Endothelial cell of umbilical vein (primary cell): ENCODE measurements at regions not wholly inside any gene's neighbourhood (a gene's known extent, or its start where the extent isn't known, plus 50 kb on each side); places are given as distances from the start of the nearest gene placed in this dataset.
A peak's percentile ranks its signal among the peaks of the same experiment; 100 is the strongest.

ENCODE experiments used
- BruUV-seq: library from RNA; stranded (reverse); fragments of 400-500 nt; replicated peaks from 2 replicates; lab custom pipeline; 2021; lab: Mats Ljungman, UMichigan
- CTCF ChIA-PET: fragments of 300-600, 350-600 bp; sonication (Branson Sonifier 250); formaldehyde crosslinking; loops from one replicate; lab custom pipeline; 2021; ENCODE audit warnings: antibody characterized with exemption, inconsistent platforms; lab: Charles Lee
- POLR2A ChIA-PET: fragments of 300-600, 350-600 bp; sonication (Branson Sonifier 250); formaldehyde crosslinking; loops from one replicate; lab custom pipeline; 2021; ENCODE audit warnings: antibody characterized with exemption, inconsistent platforms; lab: Charles Lee
- DNase-seq: peaks from one replicate; pipeline ENCODE4 v3.0.0-alpha.2; 2011; ENCODE audit warnings: low read depth, low spot score
- FAIRE-seq: peaks from 2 replicates; lab custom pipeline; 2011; peaks lifted over from hg19 to GRCh38; lab: Jason Lieb, UNC
- H2AFZ ChIP-seq: 2 replicates; pipeline ENCODE4 v1.6.0; 2012; ENCODE audit warnings: low read depth, low read length, control low read depth, inconsistent platforms
- H3K27ac ChIP-seq: 2 replicates; pipeline ENCODE4 v1.5.1; 2011; ENCODE audit warnings: low read depth, mild to moderate bottlenecking, control low read depth, low read length, moderate library complexity; ENCODE audit not compliant: insufficient read depth
- H3K27me3 ChIP-seq, 2 experiments: 2 replicates each; pipeline versions ENCODE4 v1.6.0 to v1.6.1; 2011; ENCODE audit warnings: low read length in 2 of 2, mixed read lengths in 1 of 2; ENCODE audit not compliant: control insufficient read depth in 2 of 2, insufficient read depth in 2 of 2
- H3K36me3 ChIP-seq, 2 experiments: 2 replicates in 1 of 2; 3 replicates in 1 of 2; pipeline ENCODE4 v1.5.1; 2011; ENCODE audit warnings: low read length in 2 of 2, mild to moderate bottlenecking in 1 of 2, moderate library complexity in 1 of 2; ENCODE audit not compliant: control insufficient read depth in 2 of 2, insufficient read depth in 2 of 2; ENCODE audit errors: extremely low read depth in 1 of 2
- H3K4me1 ChIP-seq: 3 replicates; pipeline ENCODE4 v1.5.1; 2011; ENCODE audit warnings: mild to moderate bottlenecking, low read length; ENCODE audit not compliant: control insufficient read depth, insufficient read depth; ENCODE audit errors: extremely low read depth
- H3K4me2 ChIP-seq: 2 replicates; pipeline ENCODE4 v1.6.1; 2011; ENCODE audit warnings: low read length, control low read depth, mixed read lengths; ENCODE audit not compliant: insufficient read depth
- H3K4me3 ChIP-seq, 3 experiments: fragments of 200-600 bp in 1 of 3; sonication (generic), shearing (Covaris generic) in 1 of 3; replicated peaks in 1 of 3; 2 replicates each; pipeline ENCODE4 v1.5.1; 2011 to 2016; ENCODE audit warnings: control low read depth in 3 of 3, low read length in 3 of 3, mild to moderate bottlenecking in 2 of 3, inconsistent platforms in 1 of 3, low read depth in 1 of 3, moderate library complexity in 1 of 3; ENCODE audit not compliant: insufficient read depth in 1 of 3
- H3K79me2 ChIP-seq: 2 replicates; pipeline ENCODE4 v1.6.0; 2012; ENCODE audit warnings: low read length, inconsistent platforms; ENCODE audit not compliant: control insufficient read depth, insufficient read depth
- H3K9ac ChIP-seq: replicated peaks from 2 replicates; pipeline ENCODE3; 2011; ENCODE audit warnings: low read length, control low read depth; ENCODE audit not compliant: insufficient read depth; ENCODE audit errors: extremely low read depth
- H3K9me1 ChIP-seq: replicated peaks from 3 replicates; pipeline ENCODE4 v1.6.0; 2011; ENCODE audit warnings: mild to moderate bottlenecking, low read length; ENCODE audit not compliant: control insufficient read depth, insufficient read depth; ENCODE audit errors: extremely low read depth
- H3K9me3 ChIP-seq: replicated peaks from 2 replicates; pipeline ENCODE4 v1.5.1; 2012; ENCODE audit warnings: low read length, inconsistent platforms; ENCODE audit not compliant: control insufficient read depth, insufficient read depth
- H4K20me1 ChIP-seq: replicated peaks from 2 replicates; pipeline ENCODE3; 2011; ENCODE audit warnings: mild to moderate bottlenecking, low read length; ENCODE audit not compliant: control insufficient read depth, insufficient read depth; ENCODE audit errors: extremely low read depth
- CTCF ChIP-seq, 2 donors: IDR thresholded peaks; 1 replicate in 1 of 2; 2 replicates in 1 of 2; pipeline ENCODE4 v1.5.1; 2011; ENCODE audit warnings: low read length in 2 of 2, mild to moderate bottlenecking in 2 of 2, moderate library complexity in 2 of 2, control low read depth in 1 of 2, inconsistent platforms in 1 of 2, low read depth in 1 of 2; ENCODE audit not compliant: insufficient read depth in 1 of 2; ENCODE audit errors: extremely low read depth in 1 of 2
- FOS ChIP-seq: IDR thresholded peaks from 2 replicates; pipeline ENCODE4 v1.6.1; 2011; ENCODE audit warnings: mild to moderate bottlenecking, low read length, moderate library complexity, borderline replicate concordance; ENCODE audit not compliant: insufficient read depth
- GATA2 ChIP-seq: IDR thresholded peaks from 2 replicates; pipeline ENCODE4 v1.7.0; 2011; ENCODE audit warnings: low read depth, mild to moderate bottlenecking, moderate library complexity, mixed read lengths, low read length; ENCODE audit not compliant: insufficient read length, insufficient read depth
- JUN ChIP-seq: IDR thresholded peaks from 2 replicates; pipeline ENCODE4 v1.6.1; 2011; ENCODE audit warnings: borderline replicate concordance, low read depth; ENCODE audit not compliant: insufficient read length, insufficient read depth
- MYC ChIP-seq: IDR thresholded peaks from one replicate; pipeline ENCODE4 v1.6.1; 2011; ENCODE audit warnings: mild to moderate bottlenecking, low read depth, low read length
- POLR2A ChIP-seq: IDR thresholded peaks from 2 replicates; pipeline ENCODE4 v1.6.1; 2012; ENCODE audit warnings: low read depth, mild to moderate bottlenecking, control low read depth, low read length
- dilution Hi-C: fragments of 300-500 bp; cut with MboI; formaldehyde crosslinking; loops from one replicate; pipeline ENCODE4 v1.15.0; 2019; ENCODE audit warnings: low sequenced_read_pairs; ENCODE audit not compliant: extremely low pct_ligation_motif_present
- intact Hi-C: fragments of 100-400 bp; cut with micrococcal nuclease; formaldehyde crosslinking; loops from one replicate; pipeline ENCODE4 v1.10.0; 2022
- TF ChIP-seq, protein P1 (sequence below): IDR thresholded peaks from 2 replicates; pipeline ENCODE4 v1.6.1; 2011; ENCODE audit not compliant: insufficient read depth, insufficient read length

GRCh38 chr6:15956205-15957106 lies 172.4 kb upstream of the MYLIP start:
- H3K36me3 ChIP-seq: no peaks in the 10 kb centered on the region
- DNase-seq (peak; percentile 50), FAIRE-seq (peak; percentile 53)
- ChIA-PET CTCF (no interaction called here), POLR2A (interaction anchor here (1.5 kb wide), 1 partner anchor 172 kb away, joined by 5 read pairs; the partner anchor contains the start of gene MYLIP)
- H4K20me1 ChIP-seq: no peaks in the 10 kb centered on the region
- intact Hi-C loops: no loop called here
- no peak overlapping the region for H3K27ac ChIP-seq
- TF ChIP-seq MYC (no peak), POLR2A (no peak), FOS (no peak), CTCF (IDR thresholded peaks at IDR 0.05; ENCODE audit: extremely low read depth in 1 of 2, insufficient read depth in 1 of 2, low read depth in 1 of 2, low read length in 2 of 2) (no peak), JUN (no peak), GATA2 (no peak)
- TF ChIP-seq, protein P1, sequence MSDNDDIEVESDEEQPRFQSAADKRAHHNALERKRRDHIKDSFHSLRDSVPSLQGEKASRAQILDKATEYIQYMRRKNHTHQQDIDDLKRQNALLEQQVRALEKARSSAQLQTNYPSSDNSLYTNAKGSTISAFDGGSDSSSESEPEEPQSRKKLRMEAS: no peak
- BruUV-seq: no TSS peak
- dilution Hi-C loops: no loop called here
- no peak overlapping the region for H2AFZ ChIP-seq
- no peak overlapping the region for H3K4me3 ChIP-seq
- H3K9me1 ChIP-seq: no peaks in the 10 kb centered on the region
- no peaks in the 10 kb centered on the region for H3K27me3 ChIP-seq
- peaks cover 21% of the 10 kb centered on the region for H3K4me1 ChIP-seq
- no peaks in the 10 kb centered on the region for H3K79me2 ChIP-seq
- H3K9me3 ChIP-seq: no peaks in the 10 kb centered on the region
- no peak overlapping the region for H3K9ac ChIP-seq
- H3K4me2 ChIP-seq: no peak overlapping the region
